ENCODE measurements at regions not wholly inside any gene's neighbourhood (a gene's known extent, or its start where the extent isn't known, plus 50 kb on each side); places are given as distances from the start of the nearest gene placed in this dataset.

GRCh38 chr10:36381748-36382147 is 739.7 kb upstream of the FZD8 start:
- DNase-seq (no peak), ATAC-seq (ENCODE audit: low read depth) (no peak)
- CTCF ChIA-PET, result no interaction called here
- no peaks in the 10 kb centered on the region for H3K27me3 Mint-ChIP-seq
- TF ChIP-seq CTCF (IDR thresholded peaks at IDR 0.05), result no peak
- no peaks in the 10 kb centered on the region for H3K36me3 Mint-ChIP-seq (ENCODE audit: low read depth)
- no peak overlapping the region for H3K4me3 Mint-ChIP-seq
- POLR2A ChIA-PET, result no interaction called here
- no peaks in the 10 kb centered on the region for H3K9me3 Mint-ChIP-seq
- H3K4me1 Mint-ChIP-seq, result no peaks in the 10 kb centered on the region
- intact Hi-C loops (cut with micrococcal nuclease), result no loop called here
- no peak overlapping the region for H3K27ac Mint-ChIP-seq

GRCh38 chr10:36380538-36380937 is 738.4 kb upstream of the FZD8 start:
- Mint-ChIP-seq H3K9me3 (no peaks in the 10 kb centered on the region), H3K36me3 (ENCODE audit: low read depth) (no peaks in the 10 kb centered on the region), H3K4me1 (no peaks in the 10 kb centered on the region), H3K4me3 (no peak overlapping the region), H3K27ac (no peak overlapping the region), H3K27me3 (no peaks in the 10 kb centered on the region)
- CTCF ChIA-PET, result no interaction called here
- ATAC-seq (ENCODE audit: low read depth) (no peak), DNase-seq (no peak)
- TF ChIP-seq CTCF (IDR thresholded peaks at IDR 0.05), result no peak
- POLR2A ChIA-PET, result no interaction called here
- intact Hi-C loops (cut with micrococcal nuclease), result no loop called here

GRCh38 chr10:36375107-36375506 is 733.0 kb upstream of the FZD8 start:
- ChIA-PET POLR2A (no interaction called here), CTCF (no interaction called here)
- ATAC-seq (ENCODE audit: low read depth), result no peak
- no peak for DNase-seq
- no peak for TF ChIP-seq CTCF (IDR thresholded peaks at IDR 0.05)
- H3K4me1 Mint-ChIP-seq, result no peaks in the 10 kb centered on the region
- no peak overlapping the region for H3K27ac Mint-ChIP-seq
- H3K36me3 Mint-ChIP-seq (ENCODE audit: low read depth), result no peaks in the 10 kb centered on the region
- H3K27me3 Mint-ChIP-seq, result no peaks in the 10 kb centered on the region
- no peak overlapping the region for H3K4me3 Mint-ChIP-seq
- intact Hi-C loops (cut with micrococcal nuclease), result no loop called here
- H3K9me3 Mint-ChIP-seq, result peaks cover 2% of the 10 kb centered on the region

- CTCF ChIA-PET, result no interaction called here
- no peaks in the 10 kb centered on the region for H3K36me3 Mint-ChIP-seq (ENCODE audit: low read depth)
- intact Hi-C loops (cut with micrococcal nuclease), result no loop called here
These were observed 731.5 kb upstream of the FZD8 start for GRCh38 chr10:36373424-36374096.

GRCh38 chr10:36367362-36367761 is 725.3 kb upstream of the FZD8 start:
- POLR2A ChIA-PET, result no interaction called here
- ATAC-seq (ENCODE audit: low read depth), result no peak
- no peaks in the 10 kb centered on the region for H3K4me1 Mint-ChIP-seq
- no peaks in the 10 kb centered on the region for H3K36me3 Mint-ChIP-seq (ENCODE audit: low read depth)
- CTCF ChIA-PET, result no interaction called here
- peaks cover 5% of the 10 kb centered on the region for H3K9me3 Mint-ChIP-seq
- no peak overlapping the region for H3K27ac Mint-ChIP-seq
- DNase-seq, result no peak
- no peaks in the 10 kb centered on the region for H3K27me3 Mint-ChIP-seq
- no peak overlapping the region for H3K4me3 Mint-ChIP-seq
- no peak for TF ChIP-seq CTCF (IDR thresholded peaks at IDR 0.05)
- intact Hi-C loops (cut with micrococcal nuclease), result no loop called here

More at GRCh38 chr10:36373424-36374096, 731.5 kb upstream of the FZD8 start:
- DNase-seq (no peak), ATAC-seq (ENCODE audit: low read depth) (no peak)
- no peaks in the 10 kb centered on the region for H3K4me1 Mint-ChIP-seq
- H3K27me3 Mint-ChIP-seq, result no peaks in the 10 kb centered on the region
- TF ChIP-seq CTCF (IDR thresholded peaks at IDR 0.05), result no peak
- H3K9me3 Mint-ChIP-seq, result peaks cover 2% of the 10 kb centered on the region
- H3K4me3 Mint-ChIP-seq, result no peak overlapping the region
- POLR2A ChIA-PET, result no interaction called here
- no peak overlapping the region for H3K27ac Mint-ChIP-seq
